Kidney epithelial cell (primary cell): ENCODE measurements at regions not wholly inside any gene's neighbourhood (a gene's known extent, or its start where the extent isn't known, plus 50 kb on each side); places are given as distances from the start of the nearest gene placed in this dataset.

Experiments
- DNase-seq: peaks from one replicate; pipeline ENCODE4 v3.0.0-alpha.2; 2010; ENCODE audit warnings: low read depth
- H3K27me3 ChIP-seq: 2 replicates; pipeline ENCODE4 v1.6.0; 2011; ENCODE audit warnings: low read length; ENCODE audit not compliant: control insufficient read depth, insufficient read depth
- H3K36me3 ChIP-seq: 2 replicates; pipeline ENCODE4 v1.5.1; 2011; ENCODE audit warnings: low read length; ENCODE audit not compliant: control insufficient read depth, insufficient read depth
- H3K4me3 ChIP-seq: 2 replicates; pipeline ENCODE4 v1.5.1; 2011; ENCODE audit warnings: low read depth, mild to moderate bottlenecking, control low read depth, low read length
- CTCF ChIP-seq: IDR thresholded peaks from 2 replicates; pipeline ENCODE4 v1.5.1; 2011; ENCODE audit warnings: mild to moderate bottlenecking, moderate library complexity, low read length, control low read depth, inconsistent platforms; ENCODE audit not compliant: insufficient read depth, poor library complexity, severe bottlenecking

DNA sequence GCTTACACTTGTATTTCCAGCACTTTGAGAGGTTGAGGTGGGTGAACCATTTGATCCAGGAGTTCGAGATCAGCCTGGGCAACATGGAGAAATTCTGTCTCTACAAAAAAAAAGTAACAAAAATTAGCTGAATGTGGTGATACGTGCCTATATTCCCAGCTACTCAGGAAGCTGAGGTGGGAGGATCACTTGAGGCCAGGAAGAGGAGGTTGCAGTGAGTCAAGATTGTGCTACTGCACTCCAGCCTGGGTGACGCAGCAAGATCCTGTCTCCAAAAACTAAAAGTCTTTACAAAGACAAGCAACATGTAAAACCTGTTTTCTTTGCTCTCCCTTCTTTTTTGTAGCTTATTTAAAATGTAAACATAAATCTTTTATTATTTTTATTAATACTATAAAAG is 1156.1 kb downstream of the FAT4 start:
- TF ChIP-seq CTCF = no peak
- DNase-seq = no peak
- H3K36me3 ChIP-seq = no peaks in the 10 kb centered on the region
- H3K4me3 ChIP-seq = no peak overlapping the region
- H3K27me3 ChIP-seq = no peaks in the 10 kb centered on the region

GRCh38 chr4:126475730-126476129 is 1157.0 kb upstream of the INTU start:
- Histone ChIP-seq H3K27me3 (no peaks in the 10 kb centered on the region), H3K4me3 (no peak overlapping the region), H3K36me3 (no peaks in the 10 kb centered on the region)
- TF ChIP-seq CTCF = no peak
- DNase-seq = no peak

DNA sequence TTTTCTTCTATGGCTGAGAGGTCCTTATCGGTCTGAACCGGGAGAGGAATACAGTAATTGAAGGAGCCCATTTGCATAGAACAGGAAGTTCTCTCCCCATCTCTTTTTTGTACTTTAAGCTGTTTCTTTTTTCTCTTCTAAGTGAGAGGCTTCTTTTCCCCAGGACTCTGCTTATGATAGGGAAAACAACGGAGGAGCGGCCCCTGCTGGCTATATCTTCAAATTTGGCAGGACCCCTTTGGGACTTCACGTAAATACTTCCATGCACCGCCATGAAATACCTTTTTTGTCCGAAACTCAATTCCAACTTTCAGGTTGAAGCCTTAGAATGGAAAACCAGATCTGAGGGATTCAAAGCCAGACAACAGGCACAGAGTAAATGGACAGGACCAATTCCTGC is 1153.0 kb upstream of the INTU start:
- TF ChIP-seq CTCF = no peak
- Histone ChIP-seq H3K36me3 (no peaks in the 10 kb centered on the region), H3K27me3 (no peaks in the 10 kb centered on the region), H3K4me3 (no peak overlapping the region)
- DNase-seq = no peak

GRCh38 chr4:126482311-126482710 is 1150.4 kb upstream of the INTU start:
- Histone ChIP-seq H3K4me3 (no peak overlapping the region), H3K36me3 (no peaks in the 10 kb centered on the region), H3K27me3 (no peaks in the 10 kb centered on the region)
- DNase-seq = no peak
- no peak for TF ChIP-seq CTCF

GRCh38 chr4:126486377-126486776 is 1146.4 kb upstream of the INTU start:
- DNase-seq = no peak
- TF ChIP-seq CTCF = no peak
- no peak overlapping the region for H3K4me3 ChIP-seq
- H3K36me3 ChIP-seq = no peaks in the 10 kb centered on the region
- no peaks in the 10 kb centered on the region for H3K27me3 ChIP-seq

DNA sequence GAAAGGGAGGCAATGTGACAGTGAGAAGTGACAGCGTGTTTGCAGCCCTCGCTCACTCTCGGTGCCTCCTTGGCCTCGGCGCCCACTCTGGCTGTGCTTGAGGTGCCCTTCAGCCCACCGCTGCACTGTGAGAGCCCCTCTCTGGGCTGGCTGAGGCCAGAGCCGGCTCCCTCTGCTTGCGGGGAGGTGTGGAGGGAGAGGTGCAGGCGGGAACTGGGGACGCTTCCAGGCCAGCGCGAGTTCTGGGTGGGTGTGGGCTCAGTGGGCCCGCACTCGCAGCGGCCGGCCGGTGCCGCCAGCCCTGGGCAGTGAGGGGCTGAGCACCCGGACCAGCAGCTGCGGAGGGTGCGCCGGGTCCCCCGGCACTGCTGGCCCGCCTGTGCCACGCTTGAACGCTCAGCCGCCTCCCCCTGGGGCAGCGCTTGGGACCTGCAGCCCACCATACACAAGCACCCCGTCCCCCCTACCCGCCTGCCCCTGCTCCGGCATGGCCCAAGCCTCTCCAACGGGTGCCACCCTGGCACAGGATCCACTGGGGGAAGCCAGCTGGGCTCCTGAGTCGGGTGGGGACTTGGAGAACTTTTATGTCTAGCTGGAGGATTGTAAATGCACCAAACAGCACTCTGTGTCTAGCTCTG is 1142.8 kb upstream of the INTU start:
- TF ChIP-seq CTCF = no peak
- Histone ChIP-seq H3K4me3 (no peak overlapping the region), H3K36me3 (no peaks in the 10 kb centered on the region), H3K27me3 (no peaks in the 10 kb centered on the region)
- no peak for DNase-seq
